MM.1S (cell line): ENCODE measurements at regions not wholly inside any gene's neighbourhood (a gene's known extent, or its start where the extent isn't known, plus 50 kb on each side); places are given as distances from the start of the nearest gene placed in this dataset.

ENCODE experiments used
- DNase-seq: peaks from one replicate; pipeline ENCODE4 v3.0.0-alpha.2; 2015
- H2AFZ ChIP-seq: fragments of 300-600 bp; sonication (generic); 2 replicates; pipeline ENCODE4 v1.6.0; 2016; ENCODE audit warnings: antibody characterized with exemption, low read length
- H3F3A ChIP-seq: fragments of 300-600 bp; sonication (generic); 2 replicates; pipeline ENCODE4 v1.6.1; 2016; ENCODE audit warnings: mild to moderate bottlenecking, antibody characterized with exemption, low read length, moderate library complexity, mixed read lengths; ENCODE audit not compliant: insufficient read depth
- H3K27ac ChIP-seq: fragments of 300-600 bp; sonication (generic); 2 replicates; pipeline ENCODE4 v1.5.1; 2016; ENCODE audit warnings: mild to moderate bottlenecking, low read length
- H3K27me3 ChIP-seq: fragments of 300-600 bp; sonication (generic); replicated peaks from 2 replicates; pipeline ENCODE4 v1.6.0; 2016; ENCODE audit warnings: low read length; ENCODE audit not compliant: insufficient read depth
- H3K36me3 ChIP-seq: fragments of 300-600 bp; sonication (generic); replicated peaks from 2 replicates; pipeline ENCODE4 v1.6.1; 2016; ENCODE audit warnings: mild to moderate bottlenecking, low read length, mixed read lengths; ENCODE audit not compliant: insufficient read depth
- H3K4me1 ChIP-seq: fragments of 300-600 bp; sonication (generic); 2 replicates; pipeline ENCODE4 v1.6.1; 2016; ENCODE audit warnings: low read length, mixed read lengths
- H3K4me2 ChIP-seq: fragments of 300-600 bp; sonication (generic); 2 replicates; pipeline ENCODE4 v1.6.0; 2016; ENCODE audit warnings: low read depth, low read length
- H3K4me3 ChIP-seq: fragments of 300-600 bp; sonication (generic); 2 replicates; pipeline ENCODE4 v1.5.1; 2016; ENCODE audit warnings: low read length, mixed read lengths
- H3K79me2 ChIP-seq: fragments of 300-600 bp; sonication (generic); 2 replicates; pipeline ENCODE4 v1.6.1; 2016; ENCODE audit warnings: mixed run types, low read length, mixed read lengths
- H3K9ac ChIP-seq: fragments of 300-600 bp; sonication (generic); 2 replicates; pipeline ENCODE4 v1.6.1; 2016; ENCODE audit warnings: low read length, mixed read lengths
- H3K9me2 ChIP-seq: fragments of 300-600 bp; sonication (generic); replicated peaks from 2 replicates; pipeline ENCODE4 v1.6.1; 2016; ENCODE audit warnings: mild to moderate bottlenecking, low read length, mixed read lengths; ENCODE audit not compliant: insufficient read depth
- H3K9me3 ChIP-seq: fragments of 300-600 bp; sonication (generic); replicated peaks from 2 replicates; pipeline ENCODE4 v1.6.1; 2016; ENCODE audit warnings: mild to moderate bottlenecking, low read length, mixed read lengths; ENCODE audit not compliant: insufficient read depth
- H4K20me1 ChIP-seq: fragments of 300-600 bp; sonication (generic); 2 replicates; pipeline ENCODE4 v1.6.1; 2016; ENCODE audit warnings: mild to moderate bottlenecking, low read length, moderate library complexity, mixed read lengths; ENCODE audit not compliant: insufficient read depth
- EZH2 ChIP-seq: fragments of 300-600 bp; sonication (generic); optimal IDR thresholded peaks from 2 replicates; pipeline ENCODE3; 2017; ENCODE audit warnings: low read depth, mild to moderate bottlenecking, antibody characterized with exemption, low read length, mixed read lengths
- EZH2phosphoT487 ChIP-seq: fragments of 300-600 bp; sonication (generic); IDR thresholded peaks from 2 replicates; pipeline ENCODE4 v1.6.1; 2018; ENCODE audit warnings: antibody characterized with exemption, low read length
- TF ChIP-seq, protein P1 (sequence below): fragments of 300-600 bp; sonication (generic); IDR thresholded peaks from 2 replicates; pipeline ENCODE4 v1.5.1; 2016; ENCODE audit warnings: antibody characterized with exemption, low read length, mixed read lengths

DNA sequence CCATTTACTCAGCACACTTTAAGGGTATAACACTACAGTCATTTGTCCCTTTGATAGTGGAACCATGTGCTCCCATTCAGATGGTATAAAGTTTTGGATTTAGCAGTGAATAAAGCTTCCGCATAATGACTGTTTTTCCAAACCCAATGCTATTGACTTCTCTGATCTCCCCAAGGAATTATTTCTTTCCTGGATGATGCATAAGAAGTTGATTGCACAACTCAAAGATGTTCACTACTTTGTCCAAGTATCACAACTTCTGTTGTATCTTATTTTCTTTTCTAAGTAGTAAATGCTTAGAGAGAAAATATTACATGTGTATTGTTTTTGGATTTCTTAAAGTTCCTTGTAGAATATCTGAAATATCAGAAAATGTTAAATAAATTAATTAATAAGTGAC, 300.2 kb downstream of the GPM6A start:
- no peak for TF ChIP-seq EZH2
- no peak for TF ChIP-seq EZH2phosphoT487
- TF ChIP-seq, protein P1, sequence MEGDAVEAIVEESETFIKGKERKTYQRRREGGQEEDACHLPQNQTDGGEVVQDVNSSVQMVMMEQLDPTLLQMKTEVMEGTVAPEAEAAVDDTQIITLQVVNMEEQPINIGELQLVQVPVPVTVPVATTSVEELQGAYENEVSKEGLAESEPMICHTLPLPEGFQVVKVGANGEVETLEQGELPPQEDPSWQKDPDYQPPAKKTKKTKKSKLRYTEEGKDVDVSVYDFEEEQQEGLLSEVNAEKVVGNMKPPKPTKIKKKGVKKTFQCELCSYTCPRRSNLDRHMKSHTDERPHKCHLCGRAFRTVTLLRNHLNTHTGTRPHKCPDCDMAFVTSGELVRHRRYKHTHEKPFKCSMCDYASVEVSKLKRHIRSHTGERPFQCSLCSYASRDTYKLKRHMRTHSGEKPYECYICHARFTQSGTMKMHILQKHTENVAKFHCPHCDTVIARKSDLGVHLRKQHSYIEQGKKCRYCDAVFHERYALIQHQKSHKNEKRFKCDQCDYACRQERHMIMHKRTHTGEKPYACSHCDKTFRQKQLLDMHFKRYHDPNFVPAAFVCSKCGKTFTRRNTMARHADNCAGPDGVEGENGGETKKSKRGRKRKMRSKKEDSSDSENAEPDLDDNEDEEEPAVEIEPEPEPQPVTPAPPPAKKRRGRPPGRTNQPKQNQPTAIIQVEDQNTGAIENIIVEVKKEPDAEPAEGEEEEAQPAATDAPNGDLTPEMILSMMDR: no peak
- H2AFZ ChIP-seq: no peak overlapping the region
- no peaks in the 10 kb centered on the region for H3K36me3 ChIP-seq
- H3K9me2 ChIP-seq: no peaks in the 10 kb centered on the region
- H3K4me2 ChIP-seq: no peak overlapping the region
- H3K4me3 ChIP-seq: no peak overlapping the region
- no peak for DNase-seq
- no peaks in the 10 kb centered on the region for H3F3A ChIP-seq
- no peaks in the 10 kb centered on the region for H3K27me3 ChIP-seq
- no peaks in the 10 kb centered on the region for H3K79me2 ChIP-seq
- no peaks in the 10 kb centered on the region for H4K20me1 ChIP-seq
- H3K4me1 ChIP-seq: no peaks in the 10 kb centered on the region
- no peak overlapping the region for H3K9ac ChIP-seq
- H3K27ac ChIP-seq: no peak overlapping the region
- no peaks in the 10 kb centered on the region for H3K9me3 ChIP-seq

DNA sequence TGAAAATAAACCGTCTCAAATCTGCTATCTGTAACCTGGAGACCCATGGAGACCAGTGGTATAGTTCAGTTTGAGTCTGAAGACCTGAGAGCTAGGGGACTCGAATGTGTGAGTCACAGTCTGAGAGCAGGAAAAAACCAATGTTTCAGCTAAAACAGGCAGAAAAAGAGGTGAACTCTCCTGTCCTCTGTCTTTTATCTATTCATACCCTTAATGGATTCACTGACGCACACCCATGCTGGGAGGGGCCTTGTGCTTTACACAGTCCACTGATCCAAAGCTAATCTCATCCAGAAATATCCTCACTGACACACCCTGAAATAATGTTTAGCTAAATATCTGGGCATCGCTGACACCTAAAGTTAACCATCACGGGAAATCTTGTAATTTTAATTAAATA, 297.9 kb downstream of the GPM6A start:
- Histone ChIP-seq H3K4me2 (no peak overlapping the region), H3F3A (no peaks in the 10 kb centered on the region), H3K27me3 (no peaks in the 10 kb centered on the region), H3K9me3 (no peaks in the 10 kb centered on the region), H3K79me2 (no peaks in the 10 kb centered on the region), H3K27ac (no peak overlapping the region), H3K4me1 (no peaks in the 10 kb centered on the region), H2AFZ (no peak overlapping the region), H3K4me3 (no peak overlapping the region), H4K20me1 (no peaks in the 10 kb centered on the region), H3K9ac (no peak overlapping the region), H3K36me3 (no peaks in the 10 kb centered on the region), H3K9me2 (no peaks in the 10 kb centered on the region)
- TF ChIP-seq, protein P1: no peak
- TF ChIP-seq EZH2 (no peak), EZH2phosphoT487 (no peak)
- no peak for DNase-seq

DNA sequence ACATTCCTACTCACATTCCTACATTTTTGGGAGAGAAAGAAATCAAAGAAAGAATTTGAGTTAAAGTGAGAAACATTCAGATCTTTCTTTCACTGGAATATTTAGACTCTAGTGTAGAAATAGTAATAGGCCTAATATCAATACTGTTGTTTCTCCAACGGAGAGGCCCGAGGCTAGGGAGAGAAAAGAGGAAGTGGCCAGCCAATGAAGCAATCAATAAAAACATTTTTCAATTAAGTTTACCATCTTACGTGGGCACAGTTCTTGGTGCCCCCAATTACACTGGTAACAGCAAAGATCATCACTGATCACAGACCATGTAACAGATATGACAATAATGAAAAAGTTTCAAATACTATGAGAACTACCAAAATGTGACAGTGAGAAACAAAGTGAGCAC, 281.4 kb downstream of the GPM6A start:
- Histone ChIP-seq H3K9me2 (no peaks in the 10 kb centered on the region), H2AFZ (no peak overlapping the region), H3K4me1 (no peaks in the 10 kb centered on the region), H3K4me3 (no peak overlapping the region), H4K20me1 (no peaks in the 10 kb centered on the region), H3K27ac (no peak overlapping the region), H3K79me2 (no peaks in the 10 kb centered on the region), H3K36me3 (no peaks in the 10 kb centered on the region), H3K9ac (no peak overlapping the region), H3K27me3 (no peaks in the 10 kb centered on the region), H3F3A (no peaks in the 10 kb centered on the region), H3K9me3 (no peaks in the 10 kb centered on the region), H3K4me2 (no peak overlapping the region)
- DNase-seq: no peak
- TF ChIP-seq EZH2phosphoT487 (no peak), EZH2 (no peak)
- TF ChIP-seq, protein P1: no peak
